HG02571 (cell line): ENCODE measurements at regions not wholly inside any gene's neighbourhood (a gene's known extent, or its start where the extent isn't known, plus 50 kb on each side); places are given as distances from the start of the nearest gene placed in this dataset.

Experiments used
- ATAC-seq: cut with Tn5 transposase; IDR thresholded peaks from one replicate; pipeline ENCODE4 v1.9.1; 2021; ENCODE audit warnings: mild to moderate bottlenecking, moderate library complexity; ENCODE audit not compliant: unreplicated experiment

DNA sequence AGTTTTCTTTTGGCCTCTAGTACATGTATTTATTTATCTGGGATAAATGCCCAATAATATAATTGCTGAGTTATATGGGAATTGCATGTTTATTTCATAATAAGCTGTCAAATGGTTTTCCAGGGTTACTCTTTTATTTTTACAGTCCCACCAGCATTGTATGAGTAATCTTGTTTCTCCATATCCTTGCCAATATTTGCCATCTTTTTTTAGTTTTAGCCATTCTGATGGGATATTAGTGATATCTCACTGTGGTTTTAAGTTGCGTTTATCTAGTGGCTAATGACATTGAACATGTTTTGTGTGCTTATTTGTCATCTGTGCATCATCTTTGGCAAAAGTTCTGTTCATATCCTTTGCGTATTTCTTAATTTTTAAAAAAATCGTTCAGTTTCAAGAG lies 372.8 kb upstream of the CCDC179 start:
- no peak for ATAC-seq

DNA sequence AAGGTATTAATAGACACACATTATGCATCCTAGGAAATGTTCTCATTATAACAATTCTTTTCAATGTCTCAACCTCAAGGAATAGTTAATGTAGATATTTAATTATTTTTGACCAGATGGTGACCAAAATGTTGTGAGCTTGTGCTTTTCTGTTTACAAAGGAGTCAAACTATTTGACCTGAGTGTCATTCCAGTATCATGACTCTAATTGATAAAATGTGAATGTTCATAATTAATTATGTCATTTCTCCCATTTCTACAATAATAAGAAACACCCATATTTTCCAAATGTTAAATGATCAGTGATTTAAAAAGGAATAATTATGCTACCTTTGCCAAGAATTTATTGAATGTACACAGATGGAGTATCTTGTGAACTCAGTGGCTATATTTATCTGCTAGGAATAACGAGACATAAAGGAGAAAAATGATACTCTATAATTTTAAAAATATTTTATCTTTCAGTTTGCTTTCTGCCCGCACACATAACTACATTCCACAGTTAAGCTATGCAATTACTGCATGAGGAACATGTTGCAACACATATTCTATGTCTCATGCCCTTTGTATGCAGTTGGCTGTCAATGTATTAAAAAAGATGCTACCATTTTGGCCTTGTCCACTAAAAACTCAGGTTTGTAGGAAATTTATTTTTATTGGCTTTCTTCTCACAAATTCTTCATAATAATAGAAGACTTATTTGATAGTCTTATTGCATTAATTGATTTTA lies 376.7 kb upstream of the CCDC179 start:
- no peak for ATAC-seq

DNA sequence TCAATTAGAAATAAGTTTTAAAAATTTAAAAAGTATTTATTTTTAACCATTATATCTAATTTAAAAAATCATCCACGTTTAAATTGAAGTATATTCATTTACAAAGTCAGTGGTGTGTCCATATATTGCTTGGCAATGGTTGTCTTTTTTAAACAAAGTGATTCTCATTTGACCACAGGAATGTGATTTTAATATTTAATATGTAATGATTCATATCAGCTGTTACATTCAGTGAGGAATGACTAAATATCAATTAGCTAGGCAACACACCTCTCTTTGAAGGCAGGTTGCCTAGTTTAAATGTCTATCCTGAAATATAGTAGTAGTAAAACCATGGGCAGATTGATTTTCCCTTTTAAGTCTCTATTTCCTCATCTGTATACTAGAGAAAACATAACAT lies 392.2 kb upstream of the CCDC179 start:
- ATAC-seq = no peak

DNA sequence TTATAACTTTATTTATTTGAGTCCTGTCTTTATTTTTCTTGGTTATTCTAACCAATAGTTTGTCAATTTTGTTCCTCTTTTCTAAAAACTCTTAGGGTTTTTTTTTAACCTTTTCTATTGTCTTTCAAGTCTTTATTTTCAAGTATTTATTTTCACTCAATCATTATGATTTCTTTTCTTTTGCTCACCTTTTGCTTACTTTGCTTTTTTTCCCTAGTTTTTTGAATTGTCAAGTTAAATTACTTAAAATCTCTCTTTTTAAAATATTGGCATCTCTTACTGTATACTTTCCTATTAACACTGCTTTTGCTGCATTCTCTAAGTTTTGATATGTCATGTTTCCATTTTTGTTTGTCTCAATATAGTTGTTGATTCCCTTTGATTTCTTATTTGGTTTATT lies 396.8 kb upstream of the CCDC179 start:
- no peak for ATAC-seq

DNA sequence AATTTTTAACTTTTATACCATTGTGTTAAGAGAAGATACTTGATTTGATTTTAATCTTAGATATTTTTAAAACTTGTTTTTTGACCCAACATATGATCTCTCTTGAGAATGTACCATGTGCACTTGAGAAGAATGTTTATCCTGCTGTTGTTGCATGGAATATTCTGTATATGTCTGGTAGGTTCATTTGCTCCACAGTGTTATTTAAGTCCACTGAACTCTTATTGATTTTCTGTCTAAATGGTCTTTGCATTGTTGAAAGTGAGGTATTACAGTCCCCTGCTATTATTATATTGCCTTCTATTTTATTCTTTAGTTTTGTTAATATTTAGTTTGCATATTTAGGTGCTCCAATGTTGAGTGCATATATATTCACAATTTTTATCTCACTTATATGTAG lies 397.3 kb upstream of the CCDC179 start:
- no peak for ATAC-seq

DNA sequence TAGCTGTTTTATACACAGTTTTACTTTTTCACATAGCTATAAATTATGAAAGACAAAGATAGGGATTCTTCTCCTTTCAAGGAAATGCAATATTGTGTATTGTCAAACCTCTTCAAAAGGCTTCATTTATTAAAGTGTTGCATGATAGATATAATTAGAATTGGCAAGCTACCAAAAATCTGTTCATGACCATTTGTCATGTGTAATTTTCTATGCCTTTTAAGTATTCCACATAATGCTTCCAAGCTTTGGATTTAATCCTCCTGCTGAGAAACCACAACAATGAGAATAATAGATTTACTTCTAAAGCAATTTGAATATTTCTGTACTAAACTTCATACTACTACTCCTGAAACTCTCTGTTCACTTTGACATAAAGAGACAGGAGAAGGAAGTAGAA lies 403.2 kb upstream of the CCDC179 start:
- ATAC-seq = no peak

- no peak for ATAC-seq
Measured at GRCh38 chr11:23272095-23272494, 411.8 kb upstream of the CCDC179 start.

DNA sequence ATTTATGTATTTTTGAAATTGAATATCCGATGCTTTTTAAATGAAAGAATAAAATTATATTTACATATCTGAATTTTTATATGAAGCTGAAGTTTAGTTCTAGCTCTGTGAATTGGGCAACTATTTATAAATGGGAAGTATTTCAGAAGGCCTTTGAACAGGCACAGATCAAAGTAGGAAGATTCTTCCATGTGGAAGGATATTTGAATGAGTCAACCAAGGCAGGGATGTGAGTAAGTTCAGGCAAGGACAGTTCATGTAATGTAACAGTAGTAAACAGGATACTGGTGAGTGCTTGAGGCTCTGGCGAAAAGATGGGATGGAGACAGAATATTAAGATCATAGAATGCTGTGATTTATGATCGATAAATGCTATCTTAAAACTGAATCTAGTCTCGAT lies 417.8 kb upstream of the CCDC179 start:
- ATAC-seq = no peak

GRCh38 chr11:23280088-23280487 lies 419.8 kb upstream of the CCDC179 start:
- ATAC-seq = no peak

GRCh38 chr11:23283666-23284065 lies 423.4 kb upstream of the CCDC179 start:
- ATAC-seq = no peak

GRCh38 chr11:23284631-23285030 lies 424.4 kb upstream of the CCDC179 start:
- ATAC-seq = no peak

GRCh38 chr11:23288003-23288783 lies 427.9 kb upstream of the CCDC179 start:
- ATAC-seq = no peak

- ATAC-seq = no peak
Measured at GRCh38 chr11:23295241-23295640, 435.0 kb upstream of the CCDC179 start.

GRCh38 chr11:23308041-23308440 lies 447.8 kb upstream of the CCDC179 start:
- no peak for ATAC-seq

- no peak for ATAC-seq
Measured at GRCh38 chr11:23310276-23310675, 450.0 kb upstream of the CCDC179 start.

DNA sequence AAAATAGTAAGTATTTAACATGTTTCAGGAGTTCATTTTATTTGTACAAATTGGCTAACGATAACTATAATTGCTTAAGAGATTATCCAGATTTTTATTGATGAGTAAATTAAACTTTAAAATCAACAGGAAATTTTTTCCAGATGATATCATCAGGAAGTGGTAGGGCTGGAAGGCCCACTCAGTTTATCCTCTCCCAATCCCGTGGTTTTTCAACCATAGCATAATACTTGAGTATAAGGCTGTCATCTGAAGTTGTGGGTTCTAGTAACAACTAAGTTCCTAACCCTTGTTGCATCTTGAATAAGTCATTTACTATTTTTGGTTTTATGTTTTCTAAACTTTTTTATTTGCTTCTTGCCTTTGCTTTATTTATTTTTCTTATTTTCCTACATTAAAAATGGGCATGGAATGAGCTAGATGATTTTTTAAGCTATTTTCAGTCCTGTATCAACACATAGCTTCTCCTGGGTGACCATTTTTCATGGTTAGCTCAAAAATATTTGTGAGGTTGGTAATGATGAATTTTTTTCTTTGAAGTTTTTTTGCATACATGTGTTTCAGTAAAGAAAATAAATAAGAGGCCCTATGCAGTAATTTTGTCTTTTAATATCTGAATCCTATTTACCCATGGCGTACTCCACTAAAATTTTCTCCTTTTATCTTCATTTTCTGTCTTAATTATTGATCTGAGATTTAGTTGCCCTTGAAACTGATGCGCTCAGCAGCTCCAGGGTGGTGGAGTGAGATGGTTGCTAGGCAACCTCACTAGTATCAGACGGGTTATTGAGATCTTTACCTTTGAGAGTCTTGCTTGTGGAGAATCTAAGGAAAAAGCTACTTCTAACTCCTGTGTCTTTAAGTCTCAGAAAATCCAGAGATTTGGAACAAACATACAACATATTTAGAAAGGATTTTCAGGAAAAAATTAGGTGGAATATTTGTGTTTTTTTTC lies 452.0 kb upstream of the CCDC179 start:
- ATAC-seq = no peak

- no peak for ATAC-seq
Measured at GRCh38 chr11:23313001-23313400, 452.7 kb upstream of the CCDC179 start.

- ATAC-seq = no peak
Measured at GRCh38 chr11:23314162-23314561, 453.9 kb upstream of the CCDC179 start.

DNA sequence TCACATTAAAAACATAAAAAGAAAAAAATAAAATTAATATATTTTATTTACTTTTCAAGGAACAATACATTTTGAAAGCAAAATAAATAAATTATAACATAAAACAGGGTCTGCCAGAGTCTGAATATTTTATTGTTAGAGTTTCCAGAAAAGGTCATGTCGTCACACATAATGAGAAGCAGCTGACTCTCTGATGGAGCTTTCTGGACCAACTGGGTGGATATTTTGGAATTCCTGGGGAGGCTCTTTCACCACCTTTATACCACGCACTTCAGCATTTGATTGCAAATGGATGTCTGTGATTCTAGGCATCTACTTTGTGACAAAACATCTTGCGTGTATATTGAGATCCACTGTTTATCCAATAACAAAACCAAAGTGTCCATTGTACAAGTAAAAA lies 455.0 kb upstream of the CCDC179 start:
- no peak for ATAC-seq

DNA sequence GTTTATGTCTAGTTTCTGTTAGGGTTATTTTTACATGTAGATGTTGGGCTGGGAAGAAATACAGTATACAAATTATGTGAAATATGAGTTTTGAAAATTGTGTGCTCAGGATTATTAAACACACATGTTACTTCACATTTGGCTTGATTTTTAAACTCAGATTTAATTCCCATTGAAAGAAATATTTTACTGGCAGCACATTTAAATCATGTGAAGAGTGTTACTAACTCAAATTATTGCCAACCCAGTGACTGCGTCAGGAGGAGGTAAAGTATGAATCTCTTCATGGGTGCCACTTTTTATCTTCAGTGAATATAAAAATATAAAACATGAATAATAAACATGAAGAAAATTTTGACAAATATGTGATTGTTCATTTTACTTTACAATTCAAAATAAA lies 457.5 kb upstream of the CCDC179 start:
- no peak for ATAC-seq

GRCh38 chr11:23318670-23319069 lies 458.4 kb upstream of the CCDC179 start:
- ATAC-seq = no peak
